ENCODE measurements at regions not wholly inside any gene's neighbourhood (a gene's known extent, or its start where the extent isn't known, plus 50 kb on each side); places are given as distances from the start of the nearest gene placed in this dataset.

- H3F3A ChIP-seq (ENCODE audit: insufficient read depth, low read length, poor library complexity, severe bottlenecking), result no peaks in the 10 kb centered on the region
- no peaks in the 10 kb centered on the region for H3K9me2 ChIP-seq (ENCODE audit: insufficient read depth, low read length)
- H3K36me3 ChIP-seq (ENCODE audit: insufficient read depth, low read length), result no peaks in the 10 kb centered on the region
- no peaks in the 10 kb centered on the region for H3K9me3 ChIP-seq (ENCODE audit: low read length)
- H3K27ac ChIP-seq (ENCODE audit: low read length), result no peak overlapping the region
- H4K20me1 ChIP-seq (ENCODE audit: insufficient read depth), result no peaks in the 10 kb centered on the region
- no peaks in the 10 kb centered on the region for H3K27me3 ChIP-seq (ENCODE audit: insufficient read depth, low read depth, low read length)
- no peak overlapping the region for H3K9ac ChIP-seq (ENCODE audit: low read length)
- H2AFZ ChIP-seq (ENCODE audit: low read depth, low read length), result no peak overlapping the region
- no peak overlapping the region for H3K4me3 ChIP-seq (ENCODE audit: low read length)
- no peaks in the 10 kb centered on the region for H3K79me2 ChIP-seq (replicated peaks; ENCODE audit: insufficient read depth, low read length)
- TF ChIP-seq TAF1 (IDR thresholded peaks at IDR 0.05; ENCODE audit: low read depth) (no peak), RAD21 (conservative IDR thresholded peaks at IDR 0.05) (peak; percentile 34), MXI1 (conservative IDR thresholded peaks at IDR 0.05; ENCODE audit: poor library complexity, severe bottlenecking) (no peak), SMC3 (conservative IDR thresholded peaks at IDR 0.05; ENCODE audit: poor library complexity) (peak; percentile 36), CTCF (IDR thresholded peaks at IDR 0.05; ENCODE audit: poor library complexity, severe bottlenecking) (peak; percentile 30), EZH2 (IDR thresholded peaks at IDR 0.05; ENCODE audit: borderline replicate concordance, insufficient read depth, low read length, poor library complexity, severe bottlenecking) (no peak), REST (IDR thresholded peaks at IDR 0.05; ENCODE audit: borderline replicate concordance) (no peak)
- no peak overlapping the region for H3K4me2 ChIP-seq (ENCODE audit: low read length)
Measured at GRCh38 chr1:69016468-69016867, 519.6 kb upstream of the DEPDC1 start.

- Histone ChIP-seq H3K4me3 (ENCODE audit: low read length) (no peak overlapping the region), H3K36me3 (ENCODE audit: insufficient read depth, low read length) (no peaks in the 10 kb centered on the region), H2AFZ (ENCODE audit: low read depth, low read length) (no peak overlapping the region), H3K27me3 (ENCODE audit: insufficient read depth, low read depth, low read length) (no peaks in the 10 kb centered on the region), H3K27ac (ENCODE audit: low read length) (no peak overlapping the region), H3K9ac (ENCODE audit: low read length) (no peak overlapping the region), H3K4me2 (ENCODE audit: low read length) (no peak overlapping the region), H3K9me2 (ENCODE audit: insufficient read depth, low read length) (no peaks in the 10 kb centered on the region), H4K20me1 (ENCODE audit: insufficient read depth) (no peaks in the 10 kb centered on the region), H3F3A (ENCODE audit: insufficient read depth, low read length, poor library complexity, severe bottlenecking) (no peaks in the 10 kb centered on the region), H3K79me2 (replicated peaks; ENCODE audit: insufficient read depth, low read length) (no peaks in the 10 kb centered on the region), H3K9me3 (ENCODE audit: low read length) (peaks cover 3% of the 10 kb centered on the region)
- TF ChIP-seq REST (IDR thresholded peaks at IDR 0.05; ENCODE audit: borderline replicate concordance) (no peak), RAD21 (conservative IDR thresholded peaks at IDR 0.05) (no peak), TAF1 (IDR thresholded peaks at IDR 0.05; ENCODE audit: low read depth) (no peak), EP300 (conservative IDR thresholded peaks at IDR 0.05; ENCODE audit: poor library complexity, severe bottlenecking) (no peak), EZH2 (IDR thresholded peaks at IDR 0.05; ENCODE audit: borderline replicate concordance, insufficient read depth, low read length, poor library complexity, severe bottlenecking) (no peak), CTCF (IDR thresholded peaks at IDR 0.05; ENCODE audit: poor library complexity, severe bottlenecking) (no peak), MXI1 (conservative IDR thresholded peaks at IDR 0.05; ENCODE audit: poor library complexity, severe bottlenecking) (no peak), SMC3 (conservative IDR thresholded peaks at IDR 0.05; ENCODE audit: poor library complexity) (no peak), POLR2AphosphoS5 (IDR thresholded peaks at IDR 0.05) (no peak)
Measured at GRCh38 chr1:69029649-69030048, 532.8 kb upstream of the DEPDC1 start.
